ENCODE measurements at regions not wholly inside any gene's neighbourhood (a gene's known extent, or its start where the extent isn't known, plus 50 kb on each side); places are given as distances from the start of the nearest gene placed in this dataset.

DNA sequence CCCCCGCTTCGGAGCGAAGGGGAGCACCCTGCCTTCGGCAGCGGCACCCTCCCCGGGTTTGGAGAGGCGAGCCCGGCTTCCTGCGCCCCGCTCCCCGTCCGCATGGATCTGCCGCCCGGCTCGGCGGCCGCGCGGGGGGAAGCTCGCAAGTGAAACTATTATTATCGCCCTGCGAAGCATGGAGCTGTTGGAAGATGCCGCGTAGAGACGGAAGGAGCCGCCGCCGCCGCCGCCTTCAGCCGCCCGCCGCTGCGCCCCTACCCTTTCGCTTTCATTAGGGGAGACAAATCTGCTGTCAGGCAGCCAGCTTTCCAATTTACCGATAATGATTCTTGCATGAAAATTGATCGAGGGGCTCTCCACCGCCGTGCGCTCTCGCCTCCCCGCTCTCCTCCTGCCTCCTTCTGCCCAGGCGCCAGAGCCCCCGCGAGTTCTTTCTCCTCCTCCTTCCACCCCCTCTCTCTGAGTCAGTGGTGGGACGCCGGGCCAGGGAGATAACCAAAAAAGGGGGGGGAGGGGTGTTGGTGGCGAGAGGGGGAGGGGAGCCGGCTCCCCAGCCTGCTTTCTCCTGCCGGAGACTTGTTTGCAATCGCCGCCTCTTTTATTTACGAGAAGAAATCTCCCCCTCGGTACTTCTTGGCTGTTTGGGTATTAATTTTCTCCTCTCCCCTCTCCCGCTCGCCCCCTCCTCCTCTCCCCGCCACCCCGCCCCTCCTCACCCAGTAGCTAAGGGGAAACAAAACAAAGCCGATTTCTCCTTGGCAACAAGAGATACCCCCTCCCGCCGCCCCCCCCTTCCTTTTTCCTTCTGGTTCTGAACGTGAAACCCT is 58.0 kb upstream of the GSE1 start:
- ATAC-seq (ENCODE audit: insufficient read depth, low read depth) (peak; percentile 44), DNase-seq (peak; percentile 82)
- peak overlapping the region; percentile 91 for H3K27ac ChIP-seq (ENCODE audit: low read length)
- TF ChIP-seq, protein P1, sequence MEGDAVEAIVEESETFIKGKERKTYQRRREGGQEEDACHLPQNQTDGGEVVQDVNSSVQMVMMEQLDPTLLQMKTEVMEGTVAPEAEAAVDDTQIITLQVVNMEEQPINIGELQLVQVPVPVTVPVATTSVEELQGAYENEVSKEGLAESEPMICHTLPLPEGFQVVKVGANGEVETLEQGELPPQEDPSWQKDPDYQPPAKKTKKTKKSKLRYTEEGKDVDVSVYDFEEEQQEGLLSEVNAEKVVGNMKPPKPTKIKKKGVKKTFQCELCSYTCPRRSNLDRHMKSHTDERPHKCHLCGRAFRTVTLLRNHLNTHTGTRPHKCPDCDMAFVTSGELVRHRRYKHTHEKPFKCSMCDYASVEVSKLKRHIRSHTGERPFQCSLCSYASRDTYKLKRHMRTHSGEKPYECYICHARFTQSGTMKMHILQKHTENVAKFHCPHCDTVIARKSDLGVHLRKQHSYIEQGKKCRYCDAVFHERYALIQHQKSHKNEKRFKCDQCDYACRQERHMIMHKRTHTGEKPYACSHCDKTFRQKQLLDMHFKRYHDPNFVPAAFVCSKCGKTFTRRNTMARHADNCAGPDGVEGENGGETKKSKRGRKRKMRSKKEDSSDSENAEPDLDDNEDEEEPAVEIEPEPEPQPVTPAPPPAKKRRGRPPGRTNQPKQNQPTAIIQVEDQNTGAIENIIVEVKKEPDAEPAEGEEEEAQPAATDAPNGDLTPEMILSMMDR (IDR thresholded peaks at IDR 0.05; ENCODE audit: borderline replicate concordance, extremely low read depth, low read length, poor library complexity, severe bottlenecking), result no peak
- TF ChIP-seq EZH2 (IDR thresholded peaks at IDR 0.05; ENCODE audit: borderline replicate concordance, low read depth, low read length, severe bottlenecking), result no peak
- H3K4me3 ChIP-seq (ENCODE audit: low read depth in 1 of 2, low read length in 2 of 2), result peak overlapping the region; percentile 61 to 100
- peaks cover 33% of the 10 kb centered on the region for H4K20me1 ChIP-seq (ENCODE audit: insufficient read depth, low read length)
- no peaks in the 10 kb centered on the region for H3K27me3 ChIP-seq (ENCODE audit: insufficient read depth, low read length, poor library complexity)
- peaks cover 54% of the 10 kb centered on the region for H3K79me2 ChIP-seq (ENCODE audit: insufficient read depth, low read length)
- H3K4me2 ChIP-seq (ENCODE audit: insufficient read depth, low read length), result peak overlapping the region; percentile 75
- H2AFZ ChIP-seq (ENCODE audit: low read depth, low read length), result peak overlapping the region; percentile 70
- H3K4me1 ChIP-seq (ENCODE audit: insufficient read depth, low read length), result peaks cover 55% of the 10 kb centered on the region
- H3K9ac ChIP-seq (ENCODE audit: low read depth, low read length), result peak overlapping the region; percentile 97
- peaks cover 14% of the 10 kb centered on the region; the same call in 1 of the 2 replicates for H3K36me3 ChIP-seq (ENCODE audit: insufficient read depth, low read length)
- H3K9me3 ChIP-seq (ENCODE audit: insufficient read depth, low read length, severe bottlenecking), result no peaks in the 10 kb centered on the region

DNA sequence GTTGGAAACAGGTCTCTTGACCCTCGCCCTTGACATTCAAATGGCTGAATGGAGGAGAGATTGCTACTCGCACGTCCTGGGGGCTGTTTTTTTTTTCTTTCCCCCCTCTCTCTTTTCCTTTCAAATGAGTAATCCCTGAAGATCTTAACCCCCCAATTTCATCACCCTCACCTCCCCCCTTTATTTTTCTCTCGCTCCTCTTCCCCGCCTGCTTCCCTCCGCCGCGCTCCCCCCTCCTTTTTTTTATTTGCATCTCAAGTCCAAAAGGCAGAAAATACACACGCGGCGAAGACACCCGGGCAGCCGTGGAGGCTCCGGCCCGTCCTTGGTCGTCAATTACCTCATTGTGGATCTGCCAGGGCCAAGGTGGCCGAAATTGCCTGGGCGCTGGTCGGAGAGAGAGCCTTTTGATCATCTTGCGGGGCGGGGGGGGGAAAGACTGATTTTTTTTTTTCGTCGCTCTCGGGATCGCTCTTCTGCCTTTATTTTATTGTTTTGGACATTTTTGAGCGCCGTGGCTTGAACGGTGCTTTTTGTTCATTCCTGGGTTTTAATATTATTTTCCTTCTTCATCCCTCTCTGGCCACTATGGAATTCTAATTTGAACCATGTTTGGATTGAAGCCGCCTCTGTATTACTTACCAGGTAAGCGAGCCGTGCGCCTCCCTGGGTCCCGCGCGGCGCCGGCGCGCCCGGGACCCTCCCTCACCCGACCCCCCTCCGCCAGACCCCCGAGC is 57.2 kb upstream of the GSE1 start:
- peak overlapping the region; percentile 91 for H3K27ac ChIP-seq (ENCODE audit: low read length)
- peaks cover 55% of the 10 kb centered on the region for H3K4me1 ChIP-seq (ENCODE audit: insufficient read depth, low read length)
- peak overlapping the region; percentile 97 for H3K9ac ChIP-seq (ENCODE audit: low read depth, low read length)
- H3K4me3 ChIP-seq (ENCODE audit: low read depth in 1 of 2, low read length in 2 of 2), result peak overlapping the region; percentile 61 to 100
- H3K27me3 ChIP-seq (ENCODE audit: insufficient read depth, low read length, poor library complexity), result no peaks in the 10 kb centered on the region
- peak overlapping the region; percentile 75 for H3K4me2 ChIP-seq (ENCODE audit: insufficient read depth, low read length)
- H4K20me1 ChIP-seq (ENCODE audit: insufficient read depth, low read length), result peaks cover 41% of the 10 kb centered on the region
- no peak for ATAC-seq (ENCODE audit: insufficient read depth, low read depth)
- peak overlapping the region; percentile 70 for H2AFZ ChIP-seq (ENCODE audit: low read depth, low read length)
- DNase-seq, result peak; percentile 64
- H3K36me3 ChIP-seq (ENCODE audit: insufficient read depth, low read length), result peaks cover 19% of the 10 kb centered on the region
- TF ChIP-seq, protein P1 (IDR thresholded peaks at IDR 0.05; ENCODE audit: borderline replicate concordance, extremely low read depth, low read length, poor library complexity, severe bottlenecking), result no peak
- TF ChIP-seq EZH2 (IDR thresholded peaks at IDR 0.05; ENCODE audit: borderline replicate concordance, low read depth, low read length, severe bottlenecking), result no peak
- no peaks in the 10 kb centered on the region for H3K9me3 ChIP-seq (ENCODE audit: insufficient read depth, low read length, severe bottlenecking)
- H3K79me2 ChIP-seq (ENCODE audit: insufficient read depth, low read length), result peaks cover 62% of the 10 kb centered on the region

DNA sequence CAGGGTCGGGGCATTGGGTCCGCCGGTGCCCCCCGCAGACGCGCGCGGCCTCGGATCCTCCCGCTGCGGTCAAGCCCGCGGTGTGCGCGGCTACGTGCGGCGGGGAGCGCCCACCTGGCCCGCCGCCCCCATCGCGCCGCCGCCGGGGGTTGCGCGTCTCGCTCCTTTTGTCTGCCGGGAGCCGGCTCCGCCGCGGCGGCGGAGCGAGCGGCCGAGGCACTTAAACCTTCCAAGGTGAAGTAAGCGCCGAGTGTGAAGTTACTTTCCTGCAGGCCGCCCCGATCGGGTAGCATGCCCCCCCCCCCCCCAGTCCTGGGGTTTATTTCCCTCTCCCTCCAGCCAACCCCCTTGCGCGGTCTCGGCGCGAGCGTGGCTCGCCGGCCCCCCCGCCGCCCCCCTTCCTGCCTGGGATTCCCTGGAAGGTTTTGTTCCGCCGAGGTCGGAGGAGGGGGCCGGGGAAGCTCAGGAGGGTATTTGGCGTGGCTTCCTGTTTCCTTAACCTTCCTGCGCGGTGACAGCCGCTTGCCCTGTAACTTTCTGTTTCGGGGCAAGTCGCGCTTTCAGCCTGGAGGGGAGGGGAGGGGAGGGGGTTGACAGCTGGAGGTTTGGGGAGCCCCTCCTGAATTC is 56.6 kb upstream of the GSE1 start:
- 0 out of 2 replicates have a peak overlapping the region, but pooled peaks have one; percentile 70 for H2AFZ ChIP-seq (ENCODE audit: low read depth, low read length)
- H3K4me2 ChIP-seq (ENCODE audit: insufficient read depth, low read length), result peak overlapping the region; percentile 75
- peaks cover 69% of the 10 kb centered on the region for H3K79me2 ChIP-seq (ENCODE audit: insufficient read depth, low read length)
- peaks cover 25% of the 10 kb centered on the region for H3K36me3 ChIP-seq (ENCODE audit: insufficient read depth, low read length)
- peak overlapping the region; percentile 61 to 100 for H3K4me3 ChIP-seq (ENCODE audit: low read depth in 1 of 2, low read length in 2 of 2)
- TF ChIP-seq, protein P1 (IDR thresholded peaks at IDR 0.05; ENCODE audit: borderline replicate concordance, extremely low read depth, low read length, poor library complexity, severe bottlenecking), result no peak
- TF ChIP-seq EZH2 (IDR thresholded peaks at IDR 0.05; ENCODE audit: borderline replicate concordance, low read depth, low read length, severe bottlenecking), result no peak
- no peaks in the 10 kb centered on the region for H3K9me3 ChIP-seq (ENCODE audit: insufficient read depth, low read length, severe bottlenecking)
- peaks cover 62% of the 10 kb centered on the region for H3K4me1 ChIP-seq (ENCODE audit: insufficient read depth, low read length)
- H4K20me1 ChIP-seq (ENCODE audit: insufficient read depth, low read length), result peaks cover 48% of the 10 kb centered on the region
- no peaks in the 10 kb centered on the region for H3K27me3 ChIP-seq (ENCODE audit: insufficient read depth, low read length, poor library complexity)
- ATAC-seq (ENCODE audit: insufficient read depth, low read depth), result peak; percentile 47
- H3K9ac ChIP-seq (ENCODE audit: low read depth, low read length), result peak overlapping the region; percentile 97
- peak; percentile 83 for DNase-seq
- peak overlapping the region; percentile 91 for H3K27ac ChIP-seq (ENCODE audit: low read length)
